Right lobe of liver (tissue), 4 donors: ENCODE measurements at regions not wholly inside any gene's neighbourhood (a gene's known extent, or its start where the extent isn't known, plus 50 kb on each side); places are given as distances from the start of the nearest gene placed in this dataset.

Source experiments
- CTCF ChIP-seq, 4 donors: fragments of 200-600 bp in 3 of 4; fragments of 450-650 bp in 1 of 4; IDR thresholded peaks; one replicate each; pipeline versions ENCODE4 v1.5.1 to v1.8.0; 2016 to 2022; ENCODE audit warnings: antibody characterized with exemption in 4 of 4, mild to moderate bottlenecking in 2 of 4
- POLR2A ChIP-seq: fragments of 450-650 bp; IDR thresholded peaks from one replicate; pipeline ENCODE4 v1.6.1; 2017; ENCODE audit warnings: antibody characterized with exemption, mild to moderate bottlenecking
- donor health status: DM: no; HTN: no; CAD: no.
- donor health status: DM: no; HTN: no; CAD: no.
- donor health status: DM: no; HTN: yes; CAD: no.

GRCh38 chrY:12303464-12303863 is 397.6 kb upstream of the USP9Y start:
- no peak for TF ChIP-seq CTCF (IDR thresholded peaks at IDR 0.05)
- no peak for TF ChIP-seq POLR2A
